ENCODE measurements at regions not wholly inside any gene's neighbourhood (a gene's known extent, or its start where the extent isn't known, plus 50 kb on each side); places are given as distances from the start of the nearest gene placed in this dataset.

DNA sequence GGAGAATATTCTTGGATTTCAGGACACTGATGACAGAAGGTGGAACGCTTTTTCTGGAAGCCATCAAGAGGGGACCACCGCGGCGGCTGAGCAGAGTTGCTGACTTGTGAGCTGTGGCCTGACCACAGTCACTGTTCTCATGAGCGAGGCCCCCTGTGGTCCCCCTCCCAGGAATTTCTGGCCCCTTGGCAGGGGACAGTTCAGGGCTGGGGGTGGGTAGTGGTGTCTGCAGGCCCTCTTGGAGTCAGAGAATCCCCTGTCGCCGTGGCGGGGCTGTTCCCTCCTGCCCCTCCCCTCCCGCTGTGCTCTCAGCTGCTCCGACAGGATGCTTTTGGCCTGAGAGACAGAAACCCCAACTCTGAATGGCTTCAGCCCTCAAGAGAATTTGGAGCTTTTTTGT is 292.0 kb downstream of the SEC14L1 start:
- WGBS, 2 experiments (ENCODE audit: extremely low coverage in 1 of 2, insufficient coverage in 1 of 2, insufficient read length in 1 of 2, insufficient replicate concordance in 2 of 2, low coverage in 1 of 2, low lambda C conversion rate in 2 of 2, missing lambda C conversion rate in 1 of 2), result 63% methylated on average over 7 of the region's 10 CpGs; no CpG with 5 or more reads in 1 of the 2 experiments
- Histone ChIP-seq H3K14ac (ENCODE audit: insufficient read length) (no peak overlapping the region), H2BK15ac (ENCODE audit: low read length) (no peak overlapping the region), H2BK120ac (replicated peaks; ENCODE audit: low read depth, low read length) (no peak overlapping the region), H3K4ac (replicated peaks; ENCODE audit: insufficient read length, low read depth, low read length) (no peak overlapping the region), H3K23me2 (ENCODE audit: low read depth, low read length) (no peaks in the 10 kb centered on the region), H3K36me3 (ENCODE audit: control insufficient read depth in 2 of 4, insufficient read depth in 4 of 4, low read length in 3 of 4) (no peaks in the 10 kb centered on the region), H3K56ac (replicated peaks; ENCODE audit: insufficient read length, low read depth, low read length) (no peak overlapping the region), H2BK12ac (ENCODE audit: low read depth, low read length) (no peak overlapping the region), H2BK20ac (ENCODE audit: low read length) (no peak overlapping the region), H4K20me1 (replicated peaks in 1 of 2; ENCODE audit: control insufficient read depth in 1 of 2, insufficient read depth in 2 of 2, low read length in 2 of 2) (peaks cover 33 to 35% of the 10 kb centered on the region in 2 experiments), H2BK5ac (ENCODE audit: low read depth, low read length) (peak overlapping the region; percentile 9; the same call in 1 of the 2 replicates), H3K18ac (ENCODE audit: extremely low read depth, low read length) (0 out of 2 replicates have a peak overlapping the region, but pooled peaks have one; percentile 48), H3K23ac (ENCODE audit: insufficient read length) (no peak overlapping the region), H3K27ac (ENCODE audit: low read depth, low read length) (no peak overlapping the region), H3K4me1 (replicated peaks in 1 of 4; ENCODE audit: control insufficient read depth in 3 of 4, insufficient read depth in 4 of 4, low read length in 3 of 4) (peaks cover 0 to 60% (median 47%) of the 10 kb centered on the region in 4 experiments; a peak in 6 of 7 replicates), H4K8ac (ENCODE audit: extremely low read depth, insufficient read depth, low read length) (no peak overlapping the region), H3K79me1 (ENCODE audit: low read depth, low read length) (peaks cover 28% of the 10 kb centered on the region), H3K9me3 (ENCODE audit: insufficient read depth in 2 of 2, low read depth in 1 of 2, low read length in 1 of 2) (no peaks in the 10 kb centered on the region), H4K5ac (ENCODE audit: insufficient read length, low read depth, low read length) (peak overlapping the region; percentile 13), H3K4me2 (ENCODE audit: insufficient read depth in 1 of 2, low read depth in 2 of 2, low read length in 2 of 2) (no peak overlapping the region), H4K91ac (replicated peaks; ENCODE audit: insufficient read length, low read length) (no peak overlapping the region), H3K27me3 (replicated peaks in 1 of 4; ENCODE audit: control insufficient read depth in 3 of 4, extremely low read depth in 1 of 4, insufficient read depth in 3 of 4, low read length in 3 of 4) (no peaks in the 10 kb centered on the region), H2AFZ (ENCODE audit: low read length) (no peak overlapping the region), H3K9ac (replicated peaks in 1 of 4; ENCODE audit: extremely low read depth in 1 of 4, low read depth in 3 of 4, low read length in 3 of 4) (no peak overlapping the region), H2AK5ac (ENCODE audit: low read depth, low read length) (no peak overlapping the region), H3K79me2 (ENCODE audit: control insufficient read depth in 1 of 2, insufficient read depth in 2 of 2, low read length in 2 of 2) (peaks cover 0 to 68% of the 10 kb centered on the region in 2 experiments; a peak in 2 of 4 replicates), H3K4me3 (ENCODE audit: extremely low read depth in 1 of 4, insufficient read depth in 2 of 4, low read depth in 3 of 4, low read length in 4 of 4) (no peak overlapping the region)
- TF ChIP-seq JUN (IDR thresholded peaks at IDR 0.05; ENCODE audit: low read depth, low read length) (no peak), EP300 (IDR thresholded peaks at IDR 0.05; ENCODE audit: borderline replicate concordance in 1 of 2, low read depth in 2 of 2, low read length in 2 of 2) (peak in 1 of 2 experiments; percentile 80; a peak in 1 of 3 replicates), SUZ12 (IDR thresholded peaks at IDR 0.05; ENCODE audit: low read length) (no peak), SIRT6 (IDR thresholded peaks at IDR 0.05; ENCODE audit: low read length) (no peak), CHD1 (IDR thresholded peaks at IDR 0.05; ENCODE audit: low read depth, low read length) (no peak)
- DNase-seq (ENCODE audit: low read depth in 1 of 2, low spot score in 2 of 2) (no peak), FAIRE-seq (no peak)
- CTCF ChIA-PET (ENCODE audit: partially characterized antibody), result interaction anchor here (0.7 to 24.6 kb wide), 9 partner anchors 15 to 264 kb away, joined by 3 to 512 read pairs (median 3); no protein-coding TSS in a partner anchor
- POLR2A ChIA-PET (ENCODE audit: partially characterized antibody), result interaction anchor here (1.6 kb wide), 1 partner anchor 22 kb away, joined by 5 read pairs; no protein-coding TSS in a partner anchor
